ENCODE measurements at regions not wholly inside any gene's neighbourhood (a gene's known extent, or its start where the extent isn't known, plus 50 kb on each side); places are given as distances from the start of the nearest gene placed in this dataset.

DNA sequence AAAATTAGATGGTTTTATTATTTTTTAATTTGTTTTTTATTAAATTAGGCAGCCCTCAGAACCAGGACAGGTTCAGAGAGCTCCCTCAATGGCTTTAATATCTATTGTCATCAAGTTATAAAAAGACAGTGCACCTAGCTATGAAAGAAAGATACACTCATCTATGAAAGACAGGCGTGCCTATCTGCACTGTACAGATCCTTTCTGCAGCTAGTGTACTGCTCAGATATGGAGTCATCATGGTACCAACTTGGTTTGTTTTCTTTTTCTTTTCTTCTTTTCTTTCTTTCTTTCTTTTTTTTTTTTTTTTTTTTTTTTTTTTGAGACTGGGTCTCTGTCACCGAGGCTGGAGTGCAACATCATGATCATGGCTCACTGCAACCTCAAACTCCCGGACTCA lies 54.8 kb upstream of the GPBP1 start:
- TF ChIP-seq, protein P1, sequence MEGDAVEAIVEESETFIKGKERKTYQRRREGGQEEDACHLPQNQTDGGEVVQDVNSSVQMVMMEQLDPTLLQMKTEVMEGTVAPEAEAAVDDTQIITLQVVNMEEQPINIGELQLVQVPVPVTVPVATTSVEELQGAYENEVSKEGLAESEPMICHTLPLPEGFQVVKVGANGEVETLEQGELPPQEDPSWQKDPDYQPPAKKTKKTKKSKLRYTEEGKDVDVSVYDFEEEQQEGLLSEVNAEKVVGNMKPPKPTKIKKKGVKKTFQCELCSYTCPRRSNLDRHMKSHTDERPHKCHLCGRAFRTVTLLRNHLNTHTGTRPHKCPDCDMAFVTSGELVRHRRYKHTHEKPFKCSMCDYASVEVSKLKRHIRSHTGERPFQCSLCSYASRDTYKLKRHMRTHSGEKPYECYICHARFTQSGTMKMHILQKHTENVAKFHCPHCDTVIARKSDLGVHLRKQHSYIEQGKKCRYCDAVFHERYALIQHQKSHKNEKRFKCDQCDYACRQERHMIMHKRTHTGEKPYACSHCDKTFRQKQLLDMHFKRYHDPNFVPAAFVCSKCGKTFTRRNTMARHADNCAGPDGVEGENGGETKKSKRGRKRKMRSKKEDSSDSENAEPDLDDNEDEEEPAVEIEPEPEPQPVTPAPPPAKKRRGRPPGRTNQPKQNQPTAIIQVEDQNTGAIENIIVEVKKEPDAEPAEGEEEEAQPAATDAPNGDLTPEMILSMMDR (IDR thresholded peaks at IDR 0.05) = no peak

DNA sequence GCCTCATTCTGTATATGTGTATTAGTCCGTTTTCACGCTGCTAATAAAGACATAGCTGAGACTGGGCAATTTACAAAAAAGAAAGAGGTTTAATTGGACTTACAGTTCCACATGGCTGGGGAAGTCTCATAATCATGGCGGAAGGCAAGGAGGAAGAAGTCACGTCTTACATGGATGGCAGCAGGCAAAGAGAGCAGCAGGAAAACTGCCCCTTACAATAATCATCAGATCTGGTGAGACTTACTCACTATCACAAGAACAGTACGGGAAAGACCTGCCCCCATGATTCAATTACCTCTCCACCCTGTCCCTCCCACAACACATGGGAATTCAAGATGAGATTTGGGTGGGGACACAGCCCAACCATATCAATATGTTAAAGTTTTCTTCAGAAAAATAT lies 49.8 kb upstream of the GPBP1 start:
- TF ChIP-seq, protein P1 (IDR thresholded peaks at IDR 0.05) = no peak

All from LNCAP (cell line).